ENCODE measurements at regions not wholly inside any gene's neighbourhood (a gene's known extent, or its start where the extent isn't known, plus 50 kb on each side); places are given as distances from the start of the nearest gene placed in this dataset.

GRCh38 chr6:158906926-158907325 is 87.8 kb upstream of the EZR start:
- H3K36me3 ChIP-seq = no peaks in the 10 kb centered on the region
- no peak overlapping the region for H3K4me3 ChIP-seq
- H3K9me3 ChIP-seq = peaks cover 0 to 23% (median 19%) of the 10 kb centered on the region in 3 donors
- no peak for DNase-seq
- H3K27ac ChIP-seq = no peak overlapping the region
- H3K27me3 ChIP-seq = peaks cover 0 to 5% of the 10 kb centered on the region in 2 donors
- TF ChIP-seq, protein P1, sequence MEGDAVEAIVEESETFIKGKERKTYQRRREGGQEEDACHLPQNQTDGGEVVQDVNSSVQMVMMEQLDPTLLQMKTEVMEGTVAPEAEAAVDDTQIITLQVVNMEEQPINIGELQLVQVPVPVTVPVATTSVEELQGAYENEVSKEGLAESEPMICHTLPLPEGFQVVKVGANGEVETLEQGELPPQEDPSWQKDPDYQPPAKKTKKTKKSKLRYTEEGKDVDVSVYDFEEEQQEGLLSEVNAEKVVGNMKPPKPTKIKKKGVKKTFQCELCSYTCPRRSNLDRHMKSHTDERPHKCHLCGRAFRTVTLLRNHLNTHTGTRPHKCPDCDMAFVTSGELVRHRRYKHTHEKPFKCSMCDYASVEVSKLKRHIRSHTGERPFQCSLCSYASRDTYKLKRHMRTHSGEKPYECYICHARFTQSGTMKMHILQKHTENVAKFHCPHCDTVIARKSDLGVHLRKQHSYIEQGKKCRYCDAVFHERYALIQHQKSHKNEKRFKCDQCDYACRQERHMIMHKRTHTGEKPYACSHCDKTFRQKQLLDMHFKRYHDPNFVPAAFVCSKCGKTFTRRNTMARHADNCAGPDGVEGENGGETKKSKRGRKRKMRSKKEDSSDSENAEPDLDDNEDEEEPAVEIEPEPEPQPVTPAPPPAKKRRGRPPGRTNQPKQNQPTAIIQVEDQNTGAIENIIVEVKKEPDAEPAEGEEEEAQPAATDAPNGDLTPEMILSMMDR (IDR thresholded peaks at IDR 0.05) = no peak
- intact Hi-C loops (cut with DNase I; ENCODE audit: low total_unique reads) = no loop called here
- H3K4me1 ChIP-seq = peaks cover 0 to 4% (median 0%) of the 10 kb centered on the region in 4 donors

DNA sequence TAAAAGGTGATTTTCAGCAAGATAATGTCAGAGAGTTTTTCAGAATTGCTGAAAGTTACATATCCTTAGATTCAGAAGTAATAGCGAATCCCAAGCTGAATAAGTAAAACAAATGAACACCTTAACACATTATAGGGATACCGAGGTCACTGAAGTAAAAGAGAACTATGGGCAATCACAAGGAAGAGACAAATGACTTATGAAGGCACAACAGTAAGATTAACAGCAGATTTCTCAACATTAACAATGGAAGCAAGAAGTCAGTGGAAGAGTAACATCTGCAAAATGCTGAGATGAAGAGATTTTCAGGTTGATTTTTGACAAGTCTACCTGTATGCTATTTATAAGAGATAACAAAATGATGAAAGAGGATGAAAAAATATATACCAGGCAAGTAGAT is 86.1 kb upstream of the EZR start:
- no peak overlapping the region for H3K27ac ChIP-seq
- H3K36me3 ChIP-seq = no peaks in the 10 kb centered on the region
- peaks cover 0 to 5% of the 10 kb centered on the region in 2 donors for H3K27me3 ChIP-seq
- TF ChIP-seq, protein P1 (IDR thresholded peaks at IDR 0.05) = no peak
- no peaks in the 10 kb centered on the region for H3K4me1 ChIP-seq
- intact Hi-C loops (cut with DNase I; ENCODE audit: low total_unique reads) = no loop called here
- no peak overlapping the region for H3K4me3 ChIP-seq
- H3K9me3 ChIP-seq = peaks cover 0 to 23% (median 19%) of the 10 kb centered on the region in 3 donors
- DNase-seq = no peak

DNA sequence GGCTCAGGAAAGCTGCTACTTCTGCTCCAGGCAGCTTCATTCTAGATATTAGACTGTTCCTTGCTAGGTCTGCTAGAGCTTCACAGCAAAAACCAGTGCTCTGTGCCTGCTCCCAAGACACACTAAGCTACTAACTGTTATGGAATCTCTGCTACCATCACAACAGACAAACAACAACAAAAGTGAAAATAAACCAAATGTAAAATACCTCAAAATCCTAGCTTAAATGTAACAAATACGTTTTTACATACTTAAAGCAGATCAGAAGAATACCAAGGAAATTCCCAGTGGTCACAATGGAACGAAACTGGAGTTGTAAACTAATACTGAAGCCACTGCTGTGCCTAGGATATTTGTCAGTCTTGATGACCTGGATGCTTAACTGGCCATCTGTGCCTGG is 84.6 kb upstream of the EZR start:
- Histone ChIP-seq H3K27me3 (peaks cover 0 to 3% of the 10 kb centered on the region in 2 donors), H3K36me3 (no peaks in the 10 kb centered on the region), H3K4me1 (no peaks in the 10 kb centered on the region), H3K27ac (no peak overlapping the region), H3K4me3 (no peak overlapping the region), H3K9me3 (peaks cover 0 to 23% (median 19%) of the 10 kb centered on the region in 3 donors)
- no peak for DNase-seq
- intact Hi-C loops (cut with DNase I; ENCODE audit: low total_unique reads) = no loop called here
- TF ChIP-seq, protein P1 (IDR thresholded peaks at IDR 0.05) = no peak

GRCh38 chr6:158900663-158901312 is 81.6 kb upstream of the EZR start:
- TF ChIP-seq, protein P1 (IDR thresholded peaks at IDR 0.05) = no peak
- H3K27ac ChIP-seq = no peak overlapping the region
- no peaks in the 10 kb centered on the region for H3K27me3 ChIP-seq
- no peak overlapping the region for H3K4me3 ChIP-seq
- intact Hi-C loops (cut with DNase I; ENCODE audit: low total_unique reads) = no loop called here
- no peaks in the 10 kb centered on the region for H3K36me3 ChIP-seq
- H3K4me1 ChIP-seq = no peaks in the 10 kb centered on the region
- DNase-seq = no peak
- H3K9me3 ChIP-seq = peaks cover 0 to 17% (median 13%) of the 10 kb centered on the region in 3 donors

- Histone ChIP-seq H3K4me1 (no peaks in the 10 kb centered on the region), H3K27me3 (no peaks in the 10 kb centered on the region), H3K4me3 (no peak overlapping the region), H3K36me3 (no peaks in the 10 kb centered on the region), H3K27ac (no peak overlapping the region), H3K9me3 (no peaks in the 10 kb centered on the region)
- no peak for DNase-seq
- intact Hi-C loops (cut with DNase I; ENCODE audit: low total_unique reads) = no loop called here
- TF ChIP-seq, protein P1 (IDR thresholded peaks at IDR 0.05) = no peak
These were observed 78.1 kb upstream of the EZR start for GRCh38 chr6:158897236-158897635.
